ENCODE measurements at regions not wholly inside any gene's neighbourhood (a gene's known extent, or its start where the extent isn't known, plus 50 kb on each side); places are given as distances from the start of the nearest gene placed in this dataset.
A peak's percentile ranks its signal among the peaks of the same experiment; 100 is the strongest.

DNA sequence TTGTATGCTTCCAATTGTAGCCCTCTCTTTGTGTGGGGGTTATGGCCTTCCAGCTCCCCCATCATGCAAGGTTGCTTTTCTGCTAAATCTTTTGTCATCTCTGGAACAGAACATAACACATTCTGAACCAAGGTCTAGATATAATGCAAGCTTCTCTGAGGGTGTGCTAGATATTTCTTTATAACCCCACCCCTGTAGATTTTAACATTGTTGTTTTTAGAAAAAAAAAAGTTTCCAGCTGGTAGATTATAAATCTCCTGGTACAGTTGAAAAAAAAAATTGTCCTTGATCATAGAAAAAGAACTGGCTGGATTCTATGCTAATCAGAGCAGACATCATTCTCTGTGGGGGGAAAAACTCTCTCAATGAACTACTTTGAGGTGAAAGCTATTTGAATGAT lies 363.3 kb downstream of the METTL15 start:
- Histone ChIP-seq H3K79me2 (ENCODE audit: insufficient read depth, low read length) (no peaks in the 10 kb centered on the region), H3K4me2 (ENCODE audit: low read length) (no peak overlapping the region), H2AFZ (ENCODE audit: low read depth, low read length, poor library complexity, severe bottlenecking) (no peak overlapping the region), H3K4me1 (ENCODE audit: control insufficient read depth in 1 of 2, insufficient read depth in 2 of 2, low read length in 2 of 2) (no peaks in the 10 kb centered on the region), H3K36me3 (ENCODE audit: control insufficient read depth in 1 of 2, insufficient read depth in 2 of 2, low read length in 2 of 2) (no peaks in the 10 kb centered on the region), H3K9me3 (ENCODE audit: control insufficient read depth in 1 of 2, insufficient read depth in 1 of 2, low read depth in 1 of 2, low read length in 2 of 2) (no peaks in the 10 kb centered on the region), H4K20me1 (ENCODE audit: insufficient read depth) (no peaks in the 10 kb centered on the region), H3K9me2 (ENCODE audit: insufficient read depth) (no peaks in the 10 kb centered on the region), H3K4me3 (replicated peaks in 1 of 2; ENCODE audit: low read depth in 1 of 2, low read length in 2 of 2) (no peak overlapping the region), H3K27me3 (ENCODE audit: insufficient read depth, low read length) (no peaks in the 10 kb centered on the region), H3K9ac (ENCODE audit: low read length) (no peak overlapping the region), H3K27ac (ENCODE audit: low read depth, low read length) (no peak overlapping the region)
- DNase-seq (ENCODE audit: low read depth, low spot score) (no peak), ATAC-seq (no peak)
- intact Hi-C loops (cut with micrococcal nuclease): no loop called here
- ChIA-PET CTCF (interaction anchor here (1.1 kb wide), 1 partner anchor 773 kb away, joined by 3 read pairs; no protein-coding TSS in a partner anchor), RAD21 (ENCODE audit: low non-redundant PET in 1 of 2, low total read pairs in 2 of 2, uncharacterized antibody in 2 of 2, unreplicated experiment in 2 of 2) (no interaction called here), POLR2A (no interaction called here)
- no TSS peak for BruUV-seq (replicated peaks)
- no peak for TF ChIP-seq EGR1 (IDR thresholded peaks at IDR 0.05; ENCODE audit: low read depth)
- no peak for TF ChIP-seq ZFX (IDR thresholded peaks at IDR 0.05)
- TF ChIP-seq SIN3A (IDR thresholded peaks at IDR 0.05; ENCODE audit: low read depth): no peak
- no peak for TF ChIP-seq EZH2 (IDR thresholded peaks at IDR 0.05)

GRCh38 chr11:28470180-28470579 lies 362.0 kb downstream of the METTL15 start:
- Histone ChIP-seq H4K20me1 (ENCODE audit: insufficient read depth) (no peaks in the 10 kb centered on the region), H3K36me3 (ENCODE audit: control insufficient read depth in 1 of 2, insufficient read depth in 2 of 2, low read length in 2 of 2) (no peaks in the 10 kb centered on the region), H3K9me2 (ENCODE audit: insufficient read depth) (no peaks in the 10 kb centered on the region), H3K9me3 (ENCODE audit: control insufficient read depth in 1 of 2, insufficient read depth in 1 of 2, low read depth in 1 of 2, low read length in 2 of 2) (no peaks in the 10 kb centered on the region), H3K27me3 (ENCODE audit: insufficient read depth, low read length) (no peaks in the 10 kb centered on the region), H2AFZ (ENCODE audit: low read depth, low read length, poor library complexity, severe bottlenecking) (no peak overlapping the region), H3K4me2 (ENCODE audit: low read length) (no peak overlapping the region), H3K27ac (ENCODE audit: low read depth, low read length) (no peak overlapping the region), H3K4me1 (ENCODE audit: control insufficient read depth in 1 of 2, insufficient read depth in 2 of 2, low read length in 2 of 2) (no peaks in the 10 kb centered on the region), H3K9ac (ENCODE audit: low read length) (no peak overlapping the region), H3K79me2 (ENCODE audit: insufficient read depth, low read length) (no peaks in the 10 kb centered on the region), H3K4me3 (replicated peaks in 1 of 2; ENCODE audit: low read depth in 1 of 2, low read length in 2 of 2) (no peak overlapping the region)
- intact Hi-C loops (cut with micrococcal nuclease): no loop called here
- TF ChIP-seq, protein P1, sequence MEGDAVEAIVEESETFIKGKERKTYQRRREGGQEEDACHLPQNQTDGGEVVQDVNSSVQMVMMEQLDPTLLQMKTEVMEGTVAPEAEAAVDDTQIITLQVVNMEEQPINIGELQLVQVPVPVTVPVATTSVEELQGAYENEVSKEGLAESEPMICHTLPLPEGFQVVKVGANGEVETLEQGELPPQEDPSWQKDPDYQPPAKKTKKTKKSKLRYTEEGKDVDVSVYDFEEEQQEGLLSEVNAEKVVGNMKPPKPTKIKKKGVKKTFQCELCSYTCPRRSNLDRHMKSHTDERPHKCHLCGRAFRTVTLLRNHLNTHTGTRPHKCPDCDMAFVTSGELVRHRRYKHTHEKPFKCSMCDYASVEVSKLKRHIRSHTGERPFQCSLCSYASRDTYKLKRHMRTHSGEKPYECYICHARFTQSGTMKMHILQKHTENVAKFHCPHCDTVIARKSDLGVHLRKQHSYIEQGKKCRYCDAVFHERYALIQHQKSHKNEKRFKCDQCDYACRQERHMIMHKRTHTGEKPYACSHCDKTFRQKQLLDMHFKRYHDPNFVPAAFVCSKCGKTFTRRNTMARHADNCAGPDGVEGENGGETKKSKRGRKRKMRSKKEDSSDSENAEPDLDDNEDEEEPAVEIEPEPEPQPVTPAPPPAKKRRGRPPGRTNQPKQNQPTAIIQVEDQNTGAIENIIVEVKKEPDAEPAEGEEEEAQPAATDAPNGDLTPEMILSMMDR (IDR thresholded peaks at IDR 0.05 in 2 of 3, conservative IDR thresholded peaks at IDR 0.05 in 1 of 3; ENCODE audit: borderline replicate concordance in 1 of 3, insufficient read depth in 1 of 3, low read depth in 2 of 3, low read length in 2 of 3): peak; percentile 6 to 26 (median 17); a peak in 2 of 6 replicates
- no peak for TF ChIP-seq ZNF274 (IDR thresholded peaks at IDR 0.05; ENCODE audit: low read depth, low read length)
- ChIA-PET RAD21 (ENCODE audit: low non-redundant PET in 1 of 2, low total read pairs in 2 of 2, uncharacterized antibody in 2 of 2, unreplicated experiment in 2 of 2) (no interaction called here), POLR2A (no interaction called here), CTCF (interaction anchor here (1.1 kb wide), 1 partner anchor 771 kb away, joined by 3 read pairs; no protein-coding TSS in a partner anchor)
- peak; percentile 67 for ATAC-seq
- DNase-seq (ENCODE audit: low read depth, low spot score): no peak
- BruUV-seq (replicated peaks): no TSS peak
